Fibroblast of mammary gland (primary cell): ENCODE measurements at regions not wholly inside any gene's neighbourhood (a gene's known extent, or its start where the extent isn't known, plus 50 kb on each side); places are given as distances from the start of the nearest gene placed in this dataset.

ENCODE experiments used
- DNase-seq: peaks from one replicate; pipeline ENCODE4 v3.0.0-alpha.2; 2010; ENCODE audit warnings: low read depth
- H3K4me3 ChIP-seq: 2 replicates; pipeline ENCODE4 v1.5.1; 2011; ENCODE audit warnings: low read depth, mild to moderate bottlenecking, low read length, moderate library complexity; ENCODE audit not compliant: control insufficient read depth
- TF ChIP-seq, protein P1 (sequence below): conservative IDR thresholded peaks from 2 replicates; pipeline ENCODE4 v1.5.1; 2011; ENCODE audit warnings: low read depth, low read length, inconsistent platforms; ENCODE audit not compliant: control insufficient read depth, insufficient read depth

- TF ChIP-seq, protein P1, sequence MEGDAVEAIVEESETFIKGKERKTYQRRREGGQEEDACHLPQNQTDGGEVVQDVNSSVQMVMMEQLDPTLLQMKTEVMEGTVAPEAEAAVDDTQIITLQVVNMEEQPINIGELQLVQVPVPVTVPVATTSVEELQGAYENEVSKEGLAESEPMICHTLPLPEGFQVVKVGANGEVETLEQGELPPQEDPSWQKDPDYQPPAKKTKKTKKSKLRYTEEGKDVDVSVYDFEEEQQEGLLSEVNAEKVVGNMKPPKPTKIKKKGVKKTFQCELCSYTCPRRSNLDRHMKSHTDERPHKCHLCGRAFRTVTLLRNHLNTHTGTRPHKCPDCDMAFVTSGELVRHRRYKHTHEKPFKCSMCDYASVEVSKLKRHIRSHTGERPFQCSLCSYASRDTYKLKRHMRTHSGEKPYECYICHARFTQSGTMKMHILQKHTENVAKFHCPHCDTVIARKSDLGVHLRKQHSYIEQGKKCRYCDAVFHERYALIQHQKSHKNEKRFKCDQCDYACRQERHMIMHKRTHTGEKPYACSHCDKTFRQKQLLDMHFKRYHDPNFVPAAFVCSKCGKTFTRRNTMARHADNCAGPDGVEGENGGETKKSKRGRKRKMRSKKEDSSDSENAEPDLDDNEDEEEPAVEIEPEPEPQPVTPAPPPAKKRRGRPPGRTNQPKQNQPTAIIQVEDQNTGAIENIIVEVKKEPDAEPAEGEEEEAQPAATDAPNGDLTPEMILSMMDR = no peak
- peak; percentile 44 for DNase-seq
- no peak overlapping the region for H3K4me3 ChIP-seq
These were observed 165.6 kb upstream of the CCDC54 start for GRCh38 chr3:107211608-107212007.

GRCh38 chr3:107212618-107213017 is 164.6 kb upstream of the CCDC54 start:
- no peak for DNase-seq
- TF ChIP-seq, protein P1 = no peak
- no peak overlapping the region for H3K4me3 ChIP-seq

DNA sequence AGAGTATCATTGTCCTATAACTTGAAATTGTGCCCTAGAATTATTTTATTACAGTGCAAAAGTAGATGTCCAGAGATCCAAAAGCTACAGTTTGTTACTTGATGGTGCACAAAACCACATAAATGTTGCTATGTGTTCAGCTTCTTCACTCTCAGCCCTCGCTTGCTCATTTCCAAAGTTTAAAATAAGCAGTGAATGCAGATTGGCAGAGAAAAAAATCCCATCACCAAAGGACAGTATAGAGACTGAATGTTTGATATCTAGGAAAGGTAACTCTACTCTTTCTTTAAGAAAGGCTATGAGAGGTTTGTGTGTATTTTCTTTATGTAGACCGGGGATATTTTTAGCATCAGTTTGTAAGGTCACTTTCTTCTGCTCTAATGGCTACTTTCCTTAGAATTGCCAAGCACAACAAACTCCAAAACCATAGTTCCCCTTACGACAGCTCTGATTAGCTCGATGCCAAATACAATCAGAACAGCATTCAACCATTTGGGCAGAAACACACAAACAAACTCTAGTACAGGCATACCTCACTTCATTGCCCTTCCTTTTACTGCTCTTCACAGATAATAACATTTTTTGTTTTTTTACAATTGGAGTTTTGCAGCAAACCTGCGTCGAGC is 164.1 kb upstream of the CCDC54 start:
- TF ChIP-seq, protein P1 = no peak
- H3K4me3 ChIP-seq = no peak overlapping the region
- DNase-seq = no peak

- H3K4me3 ChIP-seq = no peak overlapping the region
- TF ChIP-seq, protein P1 = no peak
- no peak for DNase-seq
These were observed 161.0 kb upstream of the CCDC54 start for GRCh38 chr3:107216229-107216628.

DNA sequence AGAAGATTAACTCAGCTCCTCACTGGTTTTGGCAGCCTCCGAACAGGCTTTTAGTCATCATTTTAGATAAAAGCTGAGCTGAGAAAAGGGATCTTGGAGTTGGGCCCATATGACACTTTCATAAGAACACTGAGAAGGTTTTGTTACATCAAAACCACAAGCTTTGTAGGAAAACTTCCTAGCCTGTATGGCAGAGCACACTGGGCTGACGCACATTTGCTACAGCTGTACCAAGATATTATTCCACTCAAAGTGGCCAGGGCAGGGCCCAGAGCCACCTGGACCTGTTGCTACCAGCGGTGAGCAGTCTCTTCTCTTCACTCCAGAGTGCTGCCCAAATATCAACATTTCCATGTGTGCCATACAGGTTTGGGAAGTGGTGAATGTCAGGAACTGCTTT is 160.5 kb upstream of the CCDC54 start:
- TF ChIP-seq, protein P1 = no peak
- H3K4me3 ChIP-seq = peak overlapping the region; percentile 27
- DNase-seq = peak; percentile 99

DNA sequence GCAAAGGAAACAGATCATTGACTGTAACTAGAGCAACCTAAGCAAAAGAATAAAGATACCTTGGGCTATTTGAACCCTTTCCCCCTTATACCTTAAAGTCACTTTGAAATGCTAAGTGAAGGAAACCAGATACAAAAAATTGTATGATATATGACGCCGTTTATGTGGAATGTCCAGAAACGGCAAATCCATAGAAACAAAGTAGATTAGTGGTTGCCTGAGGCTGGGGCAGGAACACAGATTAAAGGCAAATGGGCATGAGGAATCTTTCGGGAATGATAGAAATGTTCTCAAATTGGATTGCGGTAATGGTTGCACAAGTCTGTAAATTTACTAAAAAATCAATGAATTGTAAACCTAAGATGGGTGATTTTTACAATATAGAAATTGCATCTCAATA is 160.1 kb upstream of the CCDC54 start:
- DNase-seq = peak; percentile 98

More for the DNA sequence above, 160.1 kb upstream of the CCDC54 start:
- peak overlapping the region; percentile 27 for H3K4me3 ChIP-seq
- TF ChIP-seq, protein P1 = no peak
